ENCODE measurements at regions not wholly inside any gene's neighbourhood (a gene's known extent, or its start where the extent isn't known, plus 50 kb on each side); places are given as distances from the start of the nearest gene placed in this dataset.

DNA sequence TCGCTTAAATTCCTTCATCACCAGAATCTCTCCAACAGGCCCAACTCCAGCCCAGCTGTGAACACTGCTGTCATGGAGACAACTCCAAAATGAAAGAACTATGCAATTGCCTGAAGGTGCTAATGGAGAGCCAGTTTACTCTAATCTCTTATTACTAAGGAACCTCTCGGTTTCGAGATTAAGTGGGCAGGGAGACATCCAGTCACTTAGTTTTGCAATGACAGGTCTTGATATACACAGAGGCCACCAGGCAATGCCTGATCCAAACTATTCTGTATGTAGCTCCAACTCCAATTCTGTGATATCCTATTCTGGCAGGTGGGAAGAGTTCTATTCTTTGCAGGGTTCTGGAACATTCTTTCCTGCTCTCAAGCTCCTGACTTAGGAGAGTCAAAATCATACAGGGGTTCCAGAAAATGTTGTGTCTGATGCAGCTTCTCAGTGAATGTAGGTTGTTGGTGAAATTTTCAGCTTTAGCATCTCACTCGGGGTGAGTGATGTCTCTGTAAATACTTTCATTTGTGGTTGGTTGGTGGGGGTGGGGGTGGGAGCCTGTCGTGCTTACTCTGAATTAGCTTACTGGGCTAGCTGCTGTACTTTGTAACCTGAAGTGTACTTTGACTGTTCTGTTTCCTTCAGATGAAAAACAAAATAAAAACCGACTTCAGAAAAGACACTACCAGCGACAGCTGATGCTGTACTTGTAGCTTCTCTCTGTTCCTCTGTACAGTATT is 170.9 kb downstream of the PALM2AKAP2 start:
- DNase-seq: no peak

DNA sequence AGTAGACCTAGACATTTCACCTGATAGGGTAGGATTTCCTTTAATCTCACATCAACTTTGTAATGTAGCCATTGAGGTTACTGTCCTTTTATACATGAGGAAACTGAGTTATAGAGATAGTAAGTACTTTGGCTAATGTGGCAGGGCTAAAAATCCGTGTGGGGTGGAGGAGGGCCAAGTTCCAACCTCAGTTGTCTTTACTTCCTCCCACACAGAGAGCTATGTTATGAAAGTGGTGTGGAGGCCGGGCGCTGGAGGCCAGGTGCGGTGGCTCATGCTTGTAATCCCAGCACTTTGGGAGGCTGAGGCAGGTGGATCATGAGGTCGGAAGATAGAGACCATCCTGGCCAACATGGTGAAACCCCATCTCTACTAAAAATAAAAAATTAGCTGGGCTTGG is 173.3 kb downstream of the PALM2AKAP2 start:
- DNase-seq: no peak

DNA sequence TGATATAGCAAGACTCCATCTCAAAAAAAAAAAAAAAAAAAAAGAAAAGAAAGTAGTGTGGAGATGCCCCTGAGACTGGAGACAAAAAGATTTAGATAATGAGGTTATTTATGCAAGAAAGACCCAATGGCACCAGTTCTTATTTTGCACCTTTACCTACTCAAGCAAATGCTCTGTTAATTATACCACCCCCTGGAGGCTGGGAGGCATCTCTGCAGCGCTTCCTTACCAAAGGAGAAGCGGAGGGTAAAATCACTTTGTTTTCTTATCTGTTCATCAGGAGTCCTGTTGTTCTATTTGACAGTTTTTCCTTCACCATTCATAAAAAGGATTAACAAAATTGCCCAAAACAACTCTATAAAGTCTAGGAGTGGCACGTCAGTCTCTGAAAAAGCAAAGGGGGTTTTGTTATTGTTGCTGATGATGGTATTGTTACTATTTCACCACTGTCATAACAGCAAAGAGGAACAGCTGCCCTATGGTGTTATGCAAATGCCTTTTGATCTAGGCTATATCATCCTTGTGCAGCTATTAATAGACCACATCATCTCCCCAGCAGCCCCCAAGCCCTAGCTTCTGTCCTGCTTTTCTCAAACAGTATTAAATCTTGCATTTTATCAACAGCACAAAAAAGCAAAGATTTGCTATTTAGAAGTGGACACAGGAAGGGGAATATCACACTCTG is 174.0 kb downstream of the PALM2AKAP2 start:
- DNase-seq: no peak

DNA sequence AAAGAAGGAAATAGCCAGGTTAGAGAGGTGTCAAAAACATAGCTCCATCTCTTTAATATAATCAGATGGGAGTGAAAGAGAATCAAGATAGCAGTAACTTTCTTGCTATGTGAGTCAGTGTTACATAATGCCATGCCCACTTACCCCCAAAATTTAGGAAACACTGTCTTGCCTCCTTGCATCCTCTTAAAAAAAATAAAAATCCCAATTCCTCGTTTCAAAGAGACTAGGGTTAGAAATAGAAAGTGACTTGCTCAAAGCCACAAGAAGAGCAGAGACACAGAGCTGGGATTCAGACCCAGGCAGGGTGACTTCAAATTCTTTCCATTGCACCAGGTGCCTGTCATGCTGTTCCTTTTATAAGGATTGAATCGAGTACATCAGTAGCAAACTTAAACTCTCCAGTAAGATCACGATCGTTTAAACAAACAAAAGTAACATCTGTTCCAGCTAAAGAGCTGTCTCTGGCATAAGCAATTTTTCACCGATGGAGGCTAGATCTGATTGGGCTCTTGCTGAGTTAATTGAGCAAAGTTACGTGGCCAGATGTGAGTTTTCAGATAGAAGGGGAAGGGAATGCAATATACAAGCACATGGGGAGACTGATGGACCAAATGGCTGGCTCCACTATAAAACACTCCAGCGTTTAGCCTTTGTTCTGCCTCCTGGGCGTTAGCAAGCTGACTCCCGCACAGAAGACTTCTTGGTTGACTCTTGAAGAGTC is 176.9 kb downstream of the PALM2AKAP2 start:
- DNase-seq: no peak

DNA sequence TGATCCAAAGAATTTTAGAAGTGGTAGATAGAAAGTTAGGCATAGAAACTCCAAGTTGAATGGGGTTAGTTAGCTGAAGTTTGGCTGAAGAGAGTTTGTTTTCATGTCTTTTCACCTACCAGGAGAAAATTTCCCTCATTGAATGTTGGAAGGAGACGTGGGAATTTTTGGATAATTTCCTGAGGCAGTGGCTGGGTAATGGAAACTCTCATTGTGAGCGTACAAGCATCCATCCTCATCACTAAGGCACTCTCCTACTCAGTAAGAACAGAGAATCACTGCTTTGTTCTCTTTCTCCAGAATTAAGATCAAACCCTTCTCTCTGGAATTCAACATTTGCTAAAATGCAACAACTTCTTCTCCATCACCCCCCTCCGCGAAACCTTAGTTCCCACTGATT is 179.7 kb downstream of the PALM2AKAP2 start:
- no peak for DNase-seq

DNA sequence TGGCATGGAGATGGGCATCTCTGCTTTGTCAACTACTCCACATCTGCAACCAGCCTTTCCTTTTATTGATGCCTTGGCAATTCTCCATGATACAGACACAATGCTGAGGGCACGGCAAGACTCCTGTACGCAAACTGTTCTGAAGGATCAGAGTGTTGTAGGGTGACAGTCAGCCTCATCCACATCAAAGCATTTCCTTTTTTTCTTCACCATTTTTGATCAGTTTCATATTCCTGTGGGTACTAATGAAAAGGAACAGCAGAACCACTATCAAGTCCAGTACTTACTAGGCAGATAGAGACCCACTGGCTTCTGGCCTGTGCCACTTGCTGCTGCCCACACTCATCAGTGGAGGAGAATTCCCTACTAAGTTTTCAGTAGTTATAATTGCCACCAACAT is 181.6 kb downstream of the PALM2AKAP2 start:
- DNase-seq: no peak

DNA sequence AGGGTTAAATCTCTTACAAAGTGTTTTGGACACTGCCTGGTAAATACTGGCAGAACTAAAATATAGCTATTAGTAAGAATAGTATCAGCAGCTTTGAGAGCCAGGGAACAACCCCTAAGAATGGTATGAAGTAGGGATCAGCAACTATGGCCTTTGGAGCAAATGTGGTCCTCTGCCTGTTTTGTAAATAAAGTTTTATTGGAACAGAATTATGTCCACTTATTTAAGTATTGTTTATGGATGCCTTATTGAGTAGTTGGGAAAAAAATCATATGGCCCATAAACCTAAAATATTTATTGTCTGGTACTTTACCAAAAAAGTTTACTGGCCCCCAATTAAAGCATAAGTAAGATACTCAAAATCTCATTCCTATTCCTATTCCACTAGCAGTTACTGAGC is 182.2 kb downstream of the PALM2AKAP2 start:
- no peak for DNase-seq

DNA sequence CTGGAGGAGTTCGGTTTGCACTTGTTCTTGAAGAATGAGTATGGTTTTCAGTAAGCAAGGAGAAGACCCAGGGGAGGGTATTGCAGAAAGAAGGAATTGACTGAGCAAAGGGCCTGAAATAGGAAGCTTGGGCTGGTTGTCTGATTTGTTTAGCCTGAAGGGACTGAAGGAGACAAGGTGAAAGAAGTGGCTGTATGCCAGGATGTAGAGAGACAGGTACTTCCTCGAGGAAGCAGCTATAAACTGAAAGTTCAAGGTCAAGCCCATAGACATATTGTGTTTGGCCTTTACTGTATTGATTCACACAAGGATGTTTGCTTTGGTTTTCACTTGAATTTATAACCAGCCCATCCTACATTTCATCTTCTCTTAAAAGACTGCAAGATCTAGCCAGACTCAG is 183.1 kb downstream of the PALM2AKAP2 start:
- no peak for DNase-seq

DNA sequence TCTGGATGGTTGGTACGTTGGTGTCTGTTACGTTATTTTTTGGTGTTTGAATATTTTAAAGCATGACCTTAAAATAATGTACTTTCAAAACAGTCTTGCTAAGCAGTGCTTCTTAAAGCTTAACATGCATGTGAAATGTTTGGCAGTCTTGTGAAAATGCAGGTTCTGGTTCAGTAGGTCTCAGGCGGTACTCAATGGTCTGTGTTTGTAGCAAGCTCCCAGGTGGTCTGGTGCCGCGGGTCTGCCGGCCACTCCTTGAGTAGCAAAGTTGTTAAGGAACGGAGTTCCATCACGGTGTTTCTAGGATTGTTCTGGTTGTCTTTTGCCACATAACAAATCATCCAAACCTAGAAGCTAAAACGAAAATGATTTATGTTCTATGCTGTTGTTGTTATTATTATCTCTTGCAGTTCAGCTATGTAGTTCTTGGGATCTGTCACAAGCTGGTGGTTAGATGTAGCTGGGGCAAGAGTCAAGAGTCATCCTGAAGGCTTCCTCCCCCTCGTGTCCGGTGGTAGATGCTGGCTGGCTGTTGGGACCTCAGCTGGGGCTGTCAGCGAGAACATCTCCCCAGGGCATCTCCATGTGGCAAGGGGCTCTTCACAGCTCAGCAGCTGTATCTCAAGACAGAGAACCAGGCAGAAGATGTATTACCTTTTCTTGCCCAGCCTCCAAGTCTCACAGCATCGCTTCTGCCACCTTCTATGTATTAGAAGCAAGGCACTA is 186.8 kb downstream of the PALM2AKAP2 start:
- DNase-seq: no peak

DNA sequence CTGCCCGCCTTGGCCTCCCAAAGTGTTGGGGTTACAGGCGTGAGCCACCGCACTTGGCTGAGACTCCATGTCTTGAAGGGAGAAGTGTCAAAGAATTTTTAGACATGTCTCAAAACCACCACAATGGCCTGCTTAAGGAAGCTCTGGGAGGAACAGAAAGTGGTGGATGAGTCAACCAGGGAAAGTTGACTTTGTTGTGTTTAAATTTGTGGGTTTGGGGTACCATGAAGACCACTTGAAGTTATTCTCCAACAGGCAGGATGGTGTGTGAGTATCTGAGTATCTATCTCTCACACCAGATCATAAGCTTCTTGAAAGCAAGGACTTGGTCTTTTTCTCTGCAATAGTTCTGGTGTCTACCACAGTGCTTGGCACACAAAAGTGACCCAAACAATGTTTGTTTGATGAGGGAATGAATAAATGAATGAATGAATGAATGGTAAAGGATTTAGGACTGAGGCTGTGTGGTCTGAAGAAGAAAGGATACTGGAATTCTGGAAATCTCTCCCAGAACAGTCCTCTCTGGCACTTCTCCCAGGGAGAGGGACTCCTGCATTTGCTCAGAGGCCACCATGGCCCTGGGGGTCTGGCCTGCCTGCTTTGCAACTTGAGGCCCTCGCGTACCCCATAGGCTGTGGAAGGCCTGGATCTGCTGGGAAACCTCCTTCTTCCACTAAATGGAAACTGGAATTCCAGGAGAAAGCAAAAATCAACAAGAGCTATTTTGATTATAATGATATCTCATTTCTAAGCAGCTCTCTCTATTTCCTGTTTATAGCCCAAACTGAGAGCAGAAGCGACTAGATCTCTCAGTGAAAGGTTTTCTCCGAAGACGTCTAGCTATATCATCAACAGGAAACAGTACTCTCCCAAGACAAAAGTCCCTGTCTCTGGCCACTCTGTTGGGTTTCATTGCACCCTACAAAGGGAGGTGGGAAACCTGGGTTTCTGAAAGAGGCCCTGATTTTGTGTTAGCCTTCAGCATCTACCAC is 187.9 kb downstream of the PALM2AKAP2 start:
- no peak for DNase-seq

DNA sequence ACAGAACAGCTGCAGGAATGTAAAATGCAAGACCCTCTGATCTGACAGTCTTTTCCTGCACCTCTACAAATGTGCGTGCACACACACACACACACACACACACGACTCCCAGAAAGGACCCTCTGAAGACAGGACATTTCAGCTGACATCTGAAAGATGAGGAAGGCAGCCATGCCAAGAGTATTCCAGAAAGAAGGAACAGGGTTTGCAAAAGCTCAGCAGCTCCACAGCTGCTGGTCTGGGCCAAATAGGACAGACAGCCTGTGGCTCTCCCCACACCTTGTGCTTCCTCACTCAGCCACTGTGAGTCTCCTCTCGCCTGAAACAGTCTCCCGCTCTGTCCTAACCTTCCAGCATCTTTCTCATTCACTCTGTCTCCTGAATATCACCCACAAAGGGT is 189.0 kb downstream of the PALM2AKAP2 start:
- no peak for DNase-seq

DNA sequence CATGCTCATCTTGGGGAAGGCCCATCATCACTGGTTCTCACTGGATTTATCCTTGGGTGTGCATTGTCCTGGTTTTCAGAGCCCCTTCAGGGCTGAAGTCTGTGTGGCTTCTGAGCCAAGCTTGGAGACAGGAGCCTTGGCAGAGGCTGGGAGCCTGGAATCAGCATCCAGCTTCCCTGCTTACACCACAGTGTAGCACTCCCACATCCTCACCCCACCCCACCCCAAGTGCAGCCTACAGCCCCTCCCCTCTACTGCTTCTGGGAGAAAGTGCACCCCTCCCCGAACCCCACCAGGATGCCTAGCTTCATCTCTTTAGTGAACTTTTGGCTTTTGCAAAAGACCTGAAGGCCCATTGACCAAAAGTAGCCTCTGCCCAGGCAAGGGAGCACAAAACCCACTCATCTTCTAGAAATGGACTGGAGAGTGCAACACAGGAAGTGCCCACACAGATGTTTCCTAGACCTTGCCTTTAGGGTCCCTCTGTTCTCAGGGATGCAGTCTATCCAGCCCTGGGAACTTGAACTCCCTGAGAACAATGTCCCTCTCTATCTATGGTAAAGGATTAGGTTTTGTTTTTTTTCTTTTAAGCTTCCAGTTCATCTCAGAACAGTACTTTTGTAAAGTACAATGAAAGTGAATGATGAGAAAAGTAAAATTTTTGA is 189.7 kb downstream of the PALM2AKAP2 start:
- DNase-seq: no peak

DNA sequence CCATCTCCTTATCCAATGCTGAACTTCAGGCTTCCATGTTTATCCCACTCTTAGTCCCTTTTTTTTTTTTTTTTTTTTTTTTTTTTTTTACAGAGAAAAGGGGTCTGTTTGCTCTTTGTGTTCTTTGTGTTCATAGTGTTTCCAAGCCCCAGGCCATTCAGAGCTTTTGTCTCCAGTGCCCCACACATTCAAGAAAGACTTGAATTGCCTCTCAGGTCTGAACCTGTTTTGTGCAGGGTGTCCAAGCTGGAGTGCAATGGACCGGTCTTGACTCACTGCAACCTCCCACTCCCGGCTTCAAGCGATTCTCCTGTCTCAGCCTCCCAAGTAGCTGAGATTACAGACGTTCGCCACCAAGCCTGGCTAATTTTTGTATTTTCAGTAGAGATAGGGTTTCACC is 191.2 kb downstream of the PALM2AKAP2 start:
- DNase-seq: no peak

DNA sequence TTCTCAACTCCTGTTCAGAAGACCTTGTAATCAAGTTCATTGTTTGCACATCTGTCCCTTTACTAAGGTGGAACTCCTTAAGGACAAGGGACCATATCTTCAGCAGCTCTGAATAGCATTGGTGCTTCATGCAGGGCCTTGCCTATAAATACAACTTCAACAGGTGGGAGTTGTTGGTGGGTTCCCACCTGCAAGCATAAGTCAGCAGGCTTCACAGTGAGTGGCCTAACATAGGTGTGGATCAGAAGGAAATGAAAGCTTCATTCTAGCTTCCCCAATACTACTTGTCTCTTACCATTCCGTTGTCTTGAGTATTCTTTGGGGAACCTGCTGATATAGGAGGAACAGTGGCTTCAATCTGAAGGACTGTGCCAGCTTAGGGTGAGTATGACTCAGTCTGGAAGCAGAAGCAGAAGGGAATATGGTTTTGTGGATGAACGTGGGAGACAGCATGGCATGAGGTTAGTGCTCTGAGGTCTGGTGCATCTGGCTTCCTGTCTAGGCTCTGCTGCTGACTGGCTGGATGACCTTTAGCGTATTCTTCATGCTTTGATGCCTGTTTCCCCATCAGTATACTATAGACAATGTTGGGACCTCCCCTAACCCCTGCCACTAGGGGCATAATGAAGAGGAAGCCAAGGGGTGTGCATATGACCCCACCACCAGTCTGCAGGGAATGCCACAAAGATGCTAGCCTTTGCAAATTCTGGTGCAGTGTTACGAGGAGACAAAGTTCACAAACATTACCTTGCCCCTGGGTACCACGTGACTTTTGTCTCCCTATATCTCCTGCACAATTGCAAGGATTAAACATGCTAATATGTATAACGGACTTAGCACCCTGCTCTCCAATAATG is 192.3 kb downstream of the PALM2AKAP2 start:
- DNase-seq: no peak

DNA sequence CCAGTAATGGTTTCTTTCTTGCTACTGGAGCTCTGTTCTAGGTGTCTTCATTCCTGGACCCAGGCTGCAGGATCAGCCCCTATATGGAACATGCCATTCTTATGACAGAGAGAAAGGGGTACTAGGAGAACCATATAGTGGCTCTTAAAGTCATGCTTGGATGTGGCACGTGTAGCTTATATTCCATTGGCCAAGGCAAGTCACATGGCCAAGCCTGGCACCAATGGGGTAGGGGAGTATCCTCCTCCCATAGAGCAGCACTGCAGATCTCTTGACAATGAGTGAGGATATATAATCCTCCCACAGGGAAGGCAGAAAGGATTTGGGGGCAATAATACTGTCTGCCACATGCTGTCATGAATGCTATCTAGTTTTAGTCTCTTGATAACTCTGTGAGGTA is 193.3 kb downstream of the PALM2AKAP2 start:
- DNase-seq: no peak

DNA sequence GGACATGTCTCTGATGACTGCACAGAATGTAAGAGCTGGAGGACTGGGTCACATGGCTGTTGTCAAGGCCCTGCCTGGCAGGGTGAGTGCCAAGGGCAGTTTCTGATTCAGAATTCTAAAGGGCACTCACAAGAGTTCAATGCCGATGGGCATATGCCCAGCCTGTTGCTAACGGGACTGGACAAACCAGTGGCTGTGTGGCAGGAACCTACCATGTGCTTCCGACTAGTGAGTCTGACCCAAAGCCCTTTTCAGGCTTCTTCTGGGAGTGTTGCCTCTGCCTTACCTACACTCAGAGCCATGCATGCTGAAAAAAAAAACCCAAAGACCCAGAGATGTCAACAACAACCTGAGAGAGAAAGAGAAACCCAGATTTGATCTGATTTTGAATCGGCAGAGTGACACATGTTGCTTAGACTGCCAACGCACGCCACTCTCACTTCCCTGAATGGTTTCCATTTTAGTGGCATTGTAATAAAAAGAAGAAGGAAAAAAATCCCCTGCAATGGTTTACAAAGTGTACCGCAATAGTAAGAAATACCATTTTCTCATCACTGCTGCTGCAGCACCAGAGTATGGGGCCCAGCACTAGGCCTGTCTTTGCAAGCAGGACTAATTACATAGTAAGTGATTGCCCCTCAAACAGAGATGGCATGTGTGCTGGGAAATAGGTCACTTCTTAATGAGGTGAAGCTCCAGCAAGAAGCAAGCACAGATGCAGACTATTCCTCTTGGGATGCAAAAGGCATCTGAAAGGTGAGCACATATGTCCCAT is 194.3 kb downstream of the PALM2AKAP2 start:
- DNase-seq: no peak

DNA sequence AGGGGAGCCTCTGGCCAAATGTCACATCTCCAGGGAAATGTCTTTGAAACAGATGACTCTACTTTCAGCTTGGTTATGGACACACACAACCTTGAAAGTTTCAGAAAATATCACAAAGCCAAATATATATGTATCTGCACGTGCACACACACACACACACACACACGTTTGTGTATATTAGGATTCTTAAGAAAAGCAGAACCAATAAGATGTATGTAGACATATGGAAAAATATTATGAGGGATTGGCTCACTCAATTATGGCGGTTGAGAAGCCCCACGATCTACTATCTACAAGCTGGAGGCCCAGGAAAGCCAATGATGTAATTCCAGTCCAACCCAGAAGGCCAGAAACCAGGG is 194.9 kb downstream of the PALM2AKAP2 start:
- no peak for DNase-seq

DNA sequence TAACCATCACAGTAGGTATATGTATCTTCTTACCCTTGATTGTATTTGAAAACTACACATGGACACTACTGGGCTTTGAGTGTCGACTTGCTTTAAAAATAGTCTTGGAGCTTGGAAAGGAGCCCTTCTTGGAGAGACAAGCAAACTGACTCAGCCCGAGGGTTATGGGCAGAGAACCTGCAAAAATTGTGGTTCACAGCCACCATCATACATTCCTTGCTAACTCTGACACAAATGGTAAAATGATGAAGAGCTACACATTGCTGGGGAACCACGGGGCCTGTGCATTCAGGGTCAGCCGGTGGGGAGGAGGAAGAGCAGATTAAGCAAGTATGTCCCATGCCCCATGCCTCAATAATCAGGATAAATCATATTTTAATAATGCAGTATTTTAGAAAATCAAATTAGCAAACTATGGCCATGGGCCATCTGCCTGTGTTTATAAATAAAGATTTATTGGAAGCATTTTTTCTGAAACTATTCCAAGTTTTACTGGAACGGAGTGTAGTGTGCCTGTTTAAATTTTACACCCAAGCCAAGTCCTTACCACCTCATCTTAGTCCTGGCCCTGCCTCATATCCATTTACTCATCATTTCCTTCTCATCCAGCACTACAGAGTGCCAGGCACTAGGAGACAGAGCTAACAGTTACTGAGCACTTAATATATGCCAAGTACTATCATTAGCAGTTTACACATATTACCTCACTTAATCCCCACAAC is 195.7 kb downstream of the PALM2AKAP2 start:
- DNase-seq: no peak

DNA sequence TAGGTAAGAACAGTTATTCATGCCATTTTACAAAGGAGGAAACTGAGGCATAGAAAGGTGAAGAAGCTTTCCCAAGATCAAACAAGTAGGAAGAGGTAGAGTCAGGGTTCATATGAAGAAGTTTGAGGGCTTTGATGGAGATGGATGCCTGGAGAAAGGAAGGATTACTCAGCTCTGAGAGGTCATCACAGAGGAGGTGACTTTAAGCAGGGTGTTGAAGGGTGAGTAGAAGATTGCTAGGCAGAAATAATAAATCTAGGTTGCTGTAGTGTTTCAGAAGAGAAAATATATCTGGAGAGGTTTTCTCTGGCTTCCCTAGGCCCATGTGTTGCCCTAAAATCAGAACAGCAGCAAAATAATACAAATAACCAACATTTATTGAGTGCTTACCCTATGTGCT is 196.3 kb downstream of the PALM2AKAP2 start:
- DNase-seq: no peak
